Glutamatergic neuron (in vitro differentiated cells): ENCODE measurements at regions not wholly inside any gene's neighbourhood (a gene's known extent, or its start where the extent isn't known, plus 50 kb on each side); places are given as distances from the start of the nearest gene placed in this dataset.

ENCODE experiments used
- DNase-seq: peaks from one replicate; pipeline ENCODE4 v3.0.0; 2022
- H3K27ac Mint-ChIP-seq: one replicate; pipeline ENCODE4 v1.8.0; 2020; ENCODE audit warnings: mild to moderate bottlenecking, mixed read lengths, inconsistent platforms; ENCODE audit not compliant: unreplicated experiment
- H3K27me3 Mint-ChIP-seq: one replicate; pipeline ENCODE4 v1.8.0; 2020; ENCODE audit warnings: mild to moderate bottlenecking, moderate library complexity, mixed read lengths, inconsistent platforms; ENCODE audit not compliant: unreplicated experiment
- H3K36me3 Mint-ChIP-seq: one replicate; pipeline ENCODE4 v1.8.0; 2020; ENCODE audit warnings: mild to moderate bottlenecking, mixed read lengths, inconsistent platforms; ENCODE audit not compliant: unreplicated experiment
- H3K4me1 Mint-ChIP-seq: one replicate; pipeline ENCODE4 v1.8.0; 2020; ENCODE audit warnings: mild to moderate bottlenecking, low read depth, mixed read lengths, inconsistent platforms; ENCODE audit not compliant: unreplicated experiment
- H3K4me3 Mint-ChIP-seq: one replicate; pipeline ENCODE4 v1.8.0; 2020; ENCODE audit warnings: mild to moderate bottlenecking, mixed read lengths, inconsistent platforms; ENCODE audit not compliant: unreplicated experiment
- H3K9me3 Mint-ChIP-seq: one replicate; pipeline ENCODE4 v1.8.0; 2020; ENCODE audit warnings: mild to moderate bottlenecking, moderate library complexity, mixed read lengths, inconsistent platforms; ENCODE audit not compliant: unreplicated experiment
- TF ChIP-seq, protein P1 (sequence below): fragments of 200-600 bp; sonication (generic); IDR thresholded peaks from one replicate; pipeline ENCODE4 v1.5.0; 2021; ENCODE audit not compliant: partially characterized antibody, unreplicated experiment

DNA sequence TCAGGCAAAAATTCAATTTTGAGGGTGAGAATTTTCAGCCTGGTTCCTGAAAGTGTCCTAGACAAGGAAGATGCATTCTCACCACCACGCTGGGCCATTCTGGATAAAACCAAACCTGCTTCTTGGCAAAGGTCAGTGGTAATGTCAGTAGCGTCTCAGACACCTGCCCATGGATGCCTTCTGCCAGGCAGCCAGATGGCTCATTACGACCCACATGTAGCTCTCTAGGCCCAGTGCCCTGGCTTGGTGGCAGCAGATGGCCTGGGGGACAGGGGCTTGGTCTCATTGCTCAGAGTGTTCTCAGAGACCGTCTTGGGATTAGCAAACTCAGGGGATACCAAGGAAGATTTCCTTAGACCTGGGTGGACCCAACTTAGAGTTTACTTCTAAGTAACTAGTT is 105.1 kb downstream of the ARF6 start:
- Mint-ChIP-seq H3K27me3 (peaks cover 1% of the 10 kb centered on the region), H3K36me3 (no peaks in the 10 kb centered on the region)

DNA sequence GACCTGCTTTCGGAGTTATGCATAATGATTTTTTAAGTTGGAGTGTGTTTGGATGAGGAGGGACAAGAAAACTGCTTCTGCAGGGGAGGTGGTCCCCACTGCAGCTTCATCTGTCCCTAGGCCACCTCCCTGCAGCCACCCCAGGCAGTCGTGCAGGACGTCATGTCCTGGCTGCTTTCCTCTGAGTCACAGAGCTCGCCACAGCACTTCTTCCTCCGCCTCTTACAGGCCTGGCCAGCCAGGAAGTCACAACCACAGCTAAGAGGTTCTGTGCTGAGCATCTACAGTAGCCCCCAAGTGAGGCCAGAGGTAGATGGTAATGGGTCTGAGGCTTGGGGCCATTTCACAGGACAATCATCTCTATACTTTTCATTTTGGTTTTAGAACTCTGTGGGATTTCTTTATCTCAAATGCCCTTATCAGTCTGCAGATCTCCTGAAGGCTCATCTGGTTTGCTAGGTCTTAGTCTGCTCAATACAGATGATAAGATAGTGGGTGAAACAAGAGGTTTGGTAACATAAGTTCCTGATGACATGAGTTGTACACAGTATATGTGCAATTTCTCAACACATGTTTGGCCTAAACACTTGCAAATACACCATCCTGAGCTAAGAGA is 106.4 kb downstream of the ARF6 start:
- H3K27me3 Mint-ChIP-seq: peaks cover 1% of the 10 kb centered on the region
- DNase-seq: no peak
- peaks cover 2% of the 10 kb centered on the region for H3K9me3 Mint-ChIP-seq
- H3K36me3 Mint-ChIP-seq: no peaks in the 10 kb centered on the region
- H3K4me1 Mint-ChIP-seq: peaks cover 13% of the 10 kb centered on the region
- no peak overlapping the region for H3K27ac Mint-ChIP-seq
- no peak overlapping the region for H3K4me3 Mint-ChIP-seq
- TF ChIP-seq, protein P1, sequence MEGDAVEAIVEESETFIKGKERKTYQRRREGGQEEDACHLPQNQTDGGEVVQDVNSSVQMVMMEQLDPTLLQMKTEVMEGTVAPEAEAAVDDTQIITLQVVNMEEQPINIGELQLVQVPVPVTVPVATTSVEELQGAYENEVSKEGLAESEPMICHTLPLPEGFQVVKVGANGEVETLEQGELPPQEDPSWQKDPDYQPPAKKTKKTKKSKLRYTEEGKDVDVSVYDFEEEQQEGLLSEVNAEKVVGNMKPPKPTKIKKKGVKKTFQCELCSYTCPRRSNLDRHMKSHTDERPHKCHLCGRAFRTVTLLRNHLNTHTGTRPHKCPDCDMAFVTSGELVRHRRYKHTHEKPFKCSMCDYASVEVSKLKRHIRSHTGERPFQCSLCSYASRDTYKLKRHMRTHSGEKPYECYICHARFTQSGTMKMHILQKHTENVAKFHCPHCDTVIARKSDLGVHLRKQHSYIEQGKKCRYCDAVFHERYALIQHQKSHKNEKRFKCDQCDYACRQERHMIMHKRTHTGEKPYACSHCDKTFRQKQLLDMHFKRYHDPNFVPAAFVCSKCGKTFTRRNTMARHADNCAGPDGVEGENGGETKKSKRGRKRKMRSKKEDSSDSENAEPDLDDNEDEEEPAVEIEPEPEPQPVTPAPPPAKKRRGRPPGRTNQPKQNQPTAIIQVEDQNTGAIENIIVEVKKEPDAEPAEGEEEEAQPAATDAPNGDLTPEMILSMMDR: no peak

More for the DNA sequence above, 105.1 kb downstream of the ARF6 start:
- H3K4me1 Mint-ChIP-seq: peaks cover 13% of the 10 kb centered on the region
- H3K4me3 Mint-ChIP-seq: no peak overlapping the region
- TF ChIP-seq, protein P1: no peak
- DNase-seq: no peak
- peak overlapping the region; percentile 43 for H3K27ac Mint-ChIP-seq
- H3K9me3 Mint-ChIP-seq: peaks cover 2% of the 10 kb centered on the region

DNA sequence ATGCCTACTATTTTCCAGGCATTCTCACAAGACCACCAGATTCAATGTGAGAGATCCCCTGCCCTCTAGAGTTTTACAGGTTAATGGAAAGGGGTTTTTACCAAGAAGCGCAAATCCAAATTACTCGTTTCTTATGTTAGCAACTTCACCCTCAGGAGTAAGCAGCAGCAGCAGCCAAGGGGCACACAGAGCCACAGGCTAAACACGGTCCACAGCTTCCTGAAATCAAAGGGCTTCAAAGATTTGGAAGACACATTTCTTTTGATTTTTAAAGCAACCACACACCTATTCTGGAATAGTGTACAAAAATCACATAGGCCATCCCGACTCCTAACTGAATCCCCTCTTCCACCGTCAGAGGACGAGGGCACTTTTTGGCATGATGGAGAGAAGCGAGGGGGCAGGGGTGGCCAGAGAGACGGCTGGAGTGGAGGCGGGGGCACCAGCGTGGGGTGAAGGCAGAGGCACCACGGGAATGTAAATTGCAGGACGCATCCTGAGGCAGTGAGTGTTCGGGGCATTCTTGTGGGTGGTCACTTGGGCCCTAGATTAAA is 107.0 kb downstream of the ARF6 start:
- peaks cover 3% of the 10 kb centered on the region for H3K9me3 Mint-ChIP-seq
- TF ChIP-seq, protein P1: no peak
- H3K27me3 Mint-ChIP-seq: peaks cover 1% of the 10 kb centered on the region
- peaks cover 16% of the 10 kb centered on the region for H3K4me1 Mint-ChIP-seq
- H3K36me3 Mint-ChIP-seq: no peaks in the 10 kb centered on the region
- no peak overlapping the region for H3K4me3 Mint-ChIP-seq
- DNase-seq: no peak
- H3K27ac Mint-ChIP-seq: no peak overlapping the region

DNA sequence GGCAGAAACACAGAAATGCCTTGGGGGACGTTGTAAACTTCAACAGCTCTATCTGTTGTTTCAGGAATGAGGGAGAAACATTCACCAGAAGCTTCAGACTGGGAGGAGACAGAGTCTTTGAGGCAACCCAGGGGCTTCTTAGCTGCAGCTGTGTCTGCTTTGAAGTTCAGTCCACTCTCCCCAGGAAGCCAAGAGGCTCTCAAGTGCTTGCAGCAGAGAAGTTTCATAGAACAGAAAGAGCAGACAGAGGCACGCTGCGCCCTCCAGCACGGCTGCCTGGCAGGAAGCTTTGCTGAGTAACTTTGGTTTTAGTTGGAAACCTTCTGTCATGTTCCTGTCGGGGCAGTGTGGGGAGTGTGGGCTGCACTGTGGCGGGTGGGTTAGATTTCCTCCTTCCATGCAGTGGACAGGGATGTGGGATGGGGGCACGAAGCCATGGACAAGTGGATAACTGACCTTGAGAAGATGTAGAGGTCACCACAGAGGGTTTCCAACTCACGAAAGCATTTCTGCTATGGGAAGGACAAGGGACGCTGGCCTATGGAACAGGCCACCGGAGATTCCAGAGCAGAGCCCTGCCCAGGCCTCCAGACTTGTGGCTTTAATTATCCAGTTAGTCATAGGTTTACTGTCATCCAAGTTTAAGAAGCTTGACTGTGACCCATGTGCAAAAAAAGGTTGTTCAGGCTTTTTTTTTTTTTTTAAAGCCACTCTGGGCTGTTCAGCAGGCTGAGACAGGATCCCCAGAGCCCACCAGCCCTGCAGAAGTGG is 107.7 kb downstream of the ARF6 start:
- Mint-ChIP-seq H3K4me1 (peaks cover 20% of the 10 kb centered on the region), H3K4me3 (no peak overlapping the region), H3K27me3 (peaks cover 1% of the 10 kb centered on the region), H3K27ac (no peak overlapping the region), H3K9me3 (peaks cover 7% of the 10 kb centered on the region), H3K36me3 (no peaks in the 10 kb centered on the region)
- no peak for DNase-seq
- TF ChIP-seq, protein P1: no peak
